ENCODE measurements at regions not wholly inside any gene's neighbourhood (a gene's known extent, or its start where the extent isn't known, plus 50 kb on each side); places are given as distances from the start of the nearest gene placed in this dataset.

DNA sequence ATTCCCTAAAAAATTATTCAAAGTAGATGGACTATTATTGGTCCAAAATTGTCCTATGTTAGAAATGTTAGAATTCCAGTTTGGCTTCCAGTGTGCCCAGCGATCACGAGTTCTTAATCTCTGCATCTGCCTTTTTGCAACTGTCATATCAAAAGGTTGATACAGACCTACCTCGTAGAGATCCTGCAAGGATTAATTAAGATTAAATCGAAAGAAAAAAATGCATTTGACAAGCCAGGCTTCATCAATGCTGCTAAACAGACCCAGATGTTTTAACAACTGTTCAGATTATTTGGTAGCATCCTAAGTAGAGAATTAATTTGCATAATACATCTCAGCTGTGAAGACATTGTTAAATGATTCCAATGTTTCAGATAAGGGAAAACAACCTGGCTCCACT lies 336.5 kb downstream of the CRPPA start:
- Histone ChIP-seq H3K27me3 (ENCODE audit: control insufficient read depth, insufficient read depth, low read length) (no peaks in the 10 kb centered on the region), H3K27ac (ENCODE audit: insufficient read depth, low read length) (no peak overlapping the region), H4K20me1 (ENCODE audit: control insufficient read depth, extremely low read depth, insufficient read depth, low read length) (no peaks in the 10 kb centered on the region), H2AFZ (ENCODE audit: low read length) (no peak overlapping the region), H3K4me2 (ENCODE audit: extremely low read depth, insufficient read depth, low read length) (no peak overlapping the region), H3K9ac (ENCODE audit: insufficient read depth, low read length) (no peak overlapping the region), H3K4me1 (ENCODE audit: control insufficient read depth, extremely low read depth, insufficient read depth, low read length) (no peaks in the 10 kb centered on the region), H3K4me3 (replicated peaks in 1 of 4; ENCODE audit: control extremely low read depth in 1 of 4, insufficient read depth in 1 of 4, low read depth in 3 of 4, low read length in 4 of 4) (no peak overlapping the region), H3K9me3 (ENCODE audit: control insufficient read depth, insufficient read depth, low read depth, low read length) (no peaks in the 10 kb centered on the region), H3K36me3 (ENCODE audit: control insufficient read depth, insufficient read depth, low read length) (no peaks in the 10 kb centered on the region), H3K79me2 (ENCODE audit: control insufficient read depth, insufficient read depth, low read length) (no peaks in the 10 kb centered on the region)
- no peak for DNase-seq (ENCODE audit: low read depth in 2 of 2)
- no peak for TF ChIP-seq EZH2 (IDR thresholded peaks at IDR 0.05; ENCODE audit: low read length, missing control alignments)
- TF ChIP-seq, protein P1, sequence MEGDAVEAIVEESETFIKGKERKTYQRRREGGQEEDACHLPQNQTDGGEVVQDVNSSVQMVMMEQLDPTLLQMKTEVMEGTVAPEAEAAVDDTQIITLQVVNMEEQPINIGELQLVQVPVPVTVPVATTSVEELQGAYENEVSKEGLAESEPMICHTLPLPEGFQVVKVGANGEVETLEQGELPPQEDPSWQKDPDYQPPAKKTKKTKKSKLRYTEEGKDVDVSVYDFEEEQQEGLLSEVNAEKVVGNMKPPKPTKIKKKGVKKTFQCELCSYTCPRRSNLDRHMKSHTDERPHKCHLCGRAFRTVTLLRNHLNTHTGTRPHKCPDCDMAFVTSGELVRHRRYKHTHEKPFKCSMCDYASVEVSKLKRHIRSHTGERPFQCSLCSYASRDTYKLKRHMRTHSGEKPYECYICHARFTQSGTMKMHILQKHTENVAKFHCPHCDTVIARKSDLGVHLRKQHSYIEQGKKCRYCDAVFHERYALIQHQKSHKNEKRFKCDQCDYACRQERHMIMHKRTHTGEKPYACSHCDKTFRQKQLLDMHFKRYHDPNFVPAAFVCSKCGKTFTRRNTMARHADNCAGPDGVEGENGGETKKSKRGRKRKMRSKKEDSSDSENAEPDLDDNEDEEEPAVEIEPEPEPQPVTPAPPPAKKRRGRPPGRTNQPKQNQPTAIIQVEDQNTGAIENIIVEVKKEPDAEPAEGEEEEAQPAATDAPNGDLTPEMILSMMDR (conservative IDR thresholded peaks at IDR 0.05 in 1 of 2, IDR thresholded peaks at IDR 0.05 in 1 of 2; ENCODE audit: low read depth in 1 of 2, low read length in 2 of 2): no peak

DNA sequence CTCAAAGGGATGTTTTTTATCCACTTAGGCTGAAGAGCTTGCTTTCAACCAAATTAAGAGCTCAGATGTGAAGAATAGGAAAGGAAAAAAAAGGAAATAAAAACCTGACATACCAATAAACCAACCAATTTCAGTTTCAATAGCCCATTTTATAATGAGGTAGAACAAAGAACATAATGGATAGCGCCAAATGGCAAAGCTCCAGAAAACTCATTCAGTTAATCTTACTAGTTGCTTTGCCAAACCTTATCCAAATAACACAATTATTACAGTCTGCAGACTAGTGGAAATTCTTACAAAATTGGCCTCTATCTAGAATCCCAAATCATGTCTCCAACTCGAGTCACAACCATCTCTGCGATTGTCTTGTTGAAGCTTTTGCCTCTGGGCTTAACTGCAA lies 337.0 kb downstream of the CRPPA start:
- H3K9me3 ChIP-seq (ENCODE audit: control insufficient read depth, insufficient read depth, low read depth, low read length): no peaks in the 10 kb centered on the region
- H3K9ac ChIP-seq (ENCODE audit: insufficient read depth, low read length): no peak overlapping the region
- H4K20me1 ChIP-seq (ENCODE audit: control insufficient read depth, extremely low read depth, insufficient read depth, low read length): no peaks in the 10 kb centered on the region
- TF ChIP-seq EZH2 (IDR thresholded peaks at IDR 0.05; ENCODE audit: low read length, missing control alignments): no peak
- TF ChIP-seq, protein P1 (conservative IDR thresholded peaks at IDR 0.05 in 1 of 2, IDR thresholded peaks at IDR 0.05 in 1 of 2; ENCODE audit: low read depth in 1 of 2, low read length in 2 of 2): no peak
- H3K4me3 ChIP-seq (replicated peaks in 1 of 4; ENCODE audit: control extremely low read depth in 1 of 4, insufficient read depth in 1 of 4, low read depth in 3 of 4, low read length in 4 of 4): no peak overlapping the region
- H3K79me2 ChIP-seq (ENCODE audit: control insufficient read depth, insufficient read depth, low read length): no peaks in the 10 kb centered on the region
- H2AFZ ChIP-seq (ENCODE audit: low read length): no peak overlapping the region
- H3K4me1 ChIP-seq (ENCODE audit: control insufficient read depth, extremely low read depth, insufficient read depth, low read length): no peaks in the 10 kb centered on the region
- peak; percentile 22 to 59 for DNase-seq (ENCODE audit: low read depth in 2 of 2)
- no peaks in the 10 kb centered on the region for H3K27me3 ChIP-seq (ENCODE audit: control insufficient read depth, insufficient read depth, low read length)
- H3K4me2 ChIP-seq (ENCODE audit: extremely low read depth, insufficient read depth, low read length): no peak overlapping the region
- no peaks in the 10 kb centered on the region for H3K36me3 ChIP-seq (ENCODE audit: control insufficient read depth, insufficient read depth, low read length)
- H3K27ac ChIP-seq (ENCODE audit: insufficient read depth, low read length): no peak overlapping the region

DNA sequence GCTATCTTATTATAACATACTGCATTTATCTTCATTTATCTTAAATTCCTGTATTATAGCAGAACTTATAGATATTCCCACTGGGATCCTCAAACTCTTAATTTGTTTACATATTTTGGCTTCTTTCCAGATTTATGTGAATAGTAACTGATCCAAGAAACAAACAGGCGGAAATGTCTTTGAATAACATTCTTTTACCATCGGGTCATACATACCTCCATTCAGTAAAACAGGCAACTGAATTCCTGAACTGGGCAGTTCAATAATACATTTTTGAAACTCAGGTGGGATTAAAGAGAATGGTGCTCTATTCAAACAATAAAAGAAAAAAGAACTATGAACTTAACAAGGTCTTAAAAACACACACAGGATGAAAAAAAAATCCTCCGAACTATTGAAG lies 337.4 kb downstream of the CRPPA start:
- DNase-seq (ENCODE audit: low read depth in 2 of 2): peak in 1 of 2 donors; percentile 49
- Histone ChIP-seq H3K9ac (ENCODE audit: insufficient read depth, low read length) (no peak overlapping the region), H3K4me1 (ENCODE audit: control insufficient read depth, extremely low read depth, insufficient read depth, low read length) (no peaks in the 10 kb centered on the region)

More for the DNA sequence above, 337.4 kb downstream of the CRPPA start:
- no peaks in the 10 kb centered on the region for H4K20me1 ChIP-seq (ENCODE audit: control insufficient read depth, extremely low read depth, insufficient read depth, low read length)
- no peaks in the 10 kb centered on the region for H3K79me2 ChIP-seq (ENCODE audit: control insufficient read depth, insufficient read depth, low read length)
- H3K36me3 ChIP-seq (ENCODE audit: control insufficient read depth, insufficient read depth, low read length): no peaks in the 10 kb centered on the region
- H2AFZ ChIP-seq (ENCODE audit: low read length): no peak overlapping the region
- H3K4me3 ChIP-seq (replicated peaks in 1 of 4; ENCODE audit: control extremely low read depth in 1 of 4, insufficient read depth in 1 of 4, low read depth in 3 of 4, low read length in 4 of 4): no peak overlapping the region
- no peaks in the 10 kb centered on the region for H3K27me3 ChIP-seq (ENCODE audit: control insufficient read depth, insufficient read depth, low read length)
- no peaks in the 10 kb centered on the region for H3K9me3 ChIP-seq (ENCODE audit: control insufficient read depth, insufficient read depth, low read depth, low read length)
- H3K27ac ChIP-seq (ENCODE audit: insufficient read depth, low read length): no peak overlapping the region
- TF ChIP-seq, protein P1 (conservative IDR thresholded peaks at IDR 0.05 in 1 of 2, IDR thresholded peaks at IDR 0.05 in 1 of 2; ENCODE audit: low read depth in 1 of 2, low read length in 2 of 2): no peak
- TF ChIP-seq EZH2 (IDR thresholded peaks at IDR 0.05; ENCODE audit: low read length, missing control alignments): no peak
- no peak overlapping the region for H3K4me2 ChIP-seq (ENCODE audit: extremely low read depth, insufficient read depth, low read length)
